SH-SY5Y (cell line): ENCODE measurements at regions not wholly inside any gene's neighbourhood (a gene's known extent, or its start where the extent isn't known, plus 50 kb on each side); places are given as distances from the start of the nearest gene placed in this dataset.
A peak's percentile ranks its signal among the peaks of the same experiment; 100 is the strongest.

ENCODE experiments used
- GATA2 ChIP-seq: IDR thresholded peaks from 2 replicates; pipeline ENCODE4 v1.6.1; 2011; ENCODE audit warnings: mild to moderate bottlenecking, low read depth, low read length
- GATA3 ChIP-seq: IDR thresholded peaks from 2 replicates; pipeline ENCODE4 v1.6.1; 2011; ENCODE audit warnings: low read depth, mild to moderate bottlenecking, low read length, moderate library complexity

DNA sequence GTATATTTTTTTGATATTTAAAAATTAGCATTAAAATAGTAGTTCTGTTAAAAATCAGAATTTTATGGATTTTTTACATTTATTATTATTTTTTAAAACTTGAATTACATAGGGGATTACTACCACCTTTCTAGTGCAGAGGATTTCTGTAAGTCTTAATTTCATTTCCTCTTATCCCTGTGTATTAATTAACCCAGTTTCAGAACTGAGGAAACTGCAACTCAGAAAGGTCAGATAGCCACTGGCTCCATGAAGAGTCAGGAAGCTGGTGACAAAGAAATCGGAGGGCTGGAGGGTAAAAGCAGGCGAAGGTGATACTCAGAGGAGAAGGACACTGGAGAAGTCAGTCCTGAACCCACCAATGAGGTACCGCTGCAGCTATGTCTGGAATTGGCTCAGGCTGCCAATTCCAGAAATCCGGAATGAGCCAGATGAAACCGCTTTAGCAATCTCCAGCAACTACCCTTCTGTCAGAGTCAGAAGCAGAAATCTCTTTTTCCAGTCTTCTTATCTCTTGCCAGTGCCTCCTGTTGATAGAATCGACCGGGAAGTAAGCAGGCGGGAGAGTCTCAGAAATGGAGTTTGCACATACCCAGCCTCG, 308.5 kb downstream of the SV2B start:
- TF ChIP-seq GATA3, result no peak
- TF ChIP-seq GATA2, result peak; percentile 24; the same call in 1 of the 2 replicates

DNA sequence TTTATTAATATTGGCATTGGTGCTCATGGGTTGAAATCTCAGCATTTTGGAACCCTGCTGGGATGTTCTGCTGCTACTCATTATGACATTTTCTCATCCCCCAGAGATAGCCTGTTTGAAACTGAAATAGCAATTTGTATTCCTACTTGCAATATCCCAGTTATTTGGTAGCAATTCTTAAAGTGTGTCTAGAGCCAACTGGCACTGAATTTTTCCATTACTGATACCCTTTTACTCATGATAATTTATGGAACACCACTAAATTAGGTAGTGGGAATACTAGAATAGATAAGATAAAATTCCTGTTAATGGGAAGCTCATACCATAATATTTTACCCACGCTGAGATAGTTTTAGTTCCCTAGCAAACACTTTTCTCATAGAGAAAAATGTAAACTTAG, 309.3 kb downstream of the SV2B start:
- TF ChIP-seq GATA3 (no peak), GATA2 (no peak)

- no peak for TF ChIP-seq GATA3
These were observed 311.5 kb downstream of the SV2B start for GRCh38 chr15:91411586-91411985.

GRCh38 chr15:91412138-91412928, 312.3 kb downstream of the SV2B start:
- TF ChIP-seq GATA3 (no peak), GATA2 (no peak)

DNA sequence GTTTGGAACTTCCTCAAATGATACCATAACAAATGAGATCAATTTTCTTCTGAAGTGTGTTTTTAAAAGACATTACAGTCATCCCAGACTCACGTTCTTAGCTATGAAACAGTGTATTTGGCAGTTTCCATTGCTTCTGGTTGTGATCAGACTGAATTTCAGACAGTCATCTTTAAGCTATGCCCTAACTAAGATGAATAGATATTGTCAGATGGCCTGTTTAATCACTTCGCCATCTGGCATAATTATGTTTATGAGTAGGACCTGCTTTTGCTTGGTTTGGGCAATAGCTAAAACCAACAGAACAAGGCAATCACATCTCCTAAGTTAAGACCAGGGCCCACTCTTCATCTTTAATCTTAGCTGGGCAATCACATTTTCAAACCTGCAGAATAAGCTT, 313.1 kb downstream of the SV2B start:
- peak; percentile 75 for TF ChIP-seq GATA2
- peak; percentile 89 for TF ChIP-seq GATA3

- TF ChIP-seq GATA2 (no peak), GATA3 (no peak)
These were observed 314.1 kb downstream of the SV2B start for GRCh38 chr15:91414124-91414523.

DNA sequence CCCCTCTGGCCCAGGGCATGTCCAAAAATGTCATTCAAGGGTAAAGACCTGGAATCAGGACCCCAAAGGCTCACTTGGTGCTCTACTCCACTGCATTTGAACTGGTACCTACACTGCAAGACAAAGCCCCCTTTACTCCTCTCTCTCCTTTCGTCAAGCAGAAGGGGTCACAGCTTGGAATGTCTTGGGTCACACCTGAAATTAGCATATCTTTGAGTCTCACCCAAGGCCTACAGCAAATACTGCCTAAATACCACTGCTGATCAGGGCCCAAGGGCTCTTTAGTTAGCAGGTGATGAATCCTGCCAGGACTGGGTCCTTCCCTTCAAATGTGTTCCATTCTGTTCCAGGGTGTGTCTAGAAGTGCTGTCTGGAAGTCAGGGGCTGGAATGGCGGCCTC, 320.6 kb downstream of the SV2B start:
- TF ChIP-seq GATA3 (no peak), GATA2 (no peak)

GRCh38 chr15:91422797-91423196, 322.7 kb downstream of the SV2B start:
- TF ChIP-seq GATA3 (no peak), GATA2 (no peak)

- no peak for TF ChIP-seq GATA2
- no peak for TF ChIP-seq GATA3
These were observed 323.9 kb downstream of the SV2B start for GRCh38 chr15:91424001-91424400.

DNA sequence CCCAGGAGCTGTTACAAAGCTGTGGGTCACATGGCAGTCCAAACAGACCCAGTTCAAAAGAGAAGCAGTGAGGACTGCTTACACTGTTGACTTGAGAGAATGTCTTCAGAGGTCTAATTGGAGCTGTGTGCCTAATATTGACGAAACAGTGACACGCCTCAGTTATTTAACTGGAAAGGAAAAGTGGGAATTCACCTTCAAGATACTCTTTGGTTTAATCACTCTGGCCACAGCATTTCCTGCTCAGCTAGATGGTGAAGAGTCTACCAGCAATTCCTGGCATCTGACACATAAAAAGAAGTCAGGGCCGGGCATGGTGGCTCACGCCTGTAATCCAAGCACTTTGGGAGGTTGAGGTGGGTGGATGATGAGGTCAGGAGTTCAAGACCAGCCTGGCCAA, 326.4 kb downstream of the SV2B start:
- TF ChIP-seq GATA2 (no peak), GATA3 (no peak)

- TF ChIP-seq GATA3, result no peak
- TF ChIP-seq GATA2, result no peak
These were observed 329.9 kb downstream of the SV2B start for GRCh38 chr15:91429973-91430372.

DNA sequence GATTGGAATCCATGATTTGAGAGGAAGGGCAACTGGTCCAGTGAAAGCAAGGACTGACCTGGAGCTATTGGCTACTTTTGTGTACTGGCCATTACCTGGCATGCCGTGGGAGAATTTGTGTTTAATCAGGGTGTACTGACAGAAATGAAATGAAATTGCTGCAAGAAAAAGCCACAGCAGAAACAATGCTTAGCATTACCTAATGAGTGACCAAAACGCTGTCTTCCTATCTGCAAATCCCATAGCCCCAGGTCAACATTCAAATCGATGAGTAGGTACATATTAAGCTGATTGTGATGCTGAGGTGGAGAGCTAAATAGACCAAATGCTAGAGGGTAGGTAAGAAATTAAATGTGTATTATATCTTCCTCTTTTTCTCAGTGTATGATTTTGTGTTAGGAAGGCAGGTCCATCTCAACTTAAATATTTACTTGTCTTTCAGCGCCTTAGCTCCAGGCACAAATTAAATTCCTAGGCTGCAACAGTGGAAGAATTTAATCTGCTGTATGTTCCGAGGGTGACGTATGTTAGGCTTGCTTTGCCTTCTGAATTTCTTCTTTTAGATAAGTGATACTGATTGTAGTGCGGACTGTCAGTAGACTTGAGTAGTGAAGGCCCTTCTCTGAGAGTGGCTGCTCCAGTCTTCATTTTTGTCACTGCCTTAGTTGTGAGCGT, 331.1 kb downstream of the SV2B start:
- TF ChIP-seq GATA3 (no peak), GATA2 (no peak)

- TF ChIP-seq GATA2 (no peak), GATA3 (no peak)
These were observed 335.1 kb downstream of the SV2B start for GRCh38 chr15:91435113-91435512.

GRCh38 chr15:91444656-91445055, 344.6 kb downstream of the SV2B start:
- TF ChIP-seq GATA2 (no peak), GATA3 (no peak)

- TF ChIP-seq GATA2 (no peak), GATA3 (no peak)
These were observed 345.7 kb downstream of the SV2B start for GRCh38 chr15:91445695-91446228.
